GM19035 (cell line): ENCODE measurements at regions not wholly inside any gene's neighbourhood (a gene's known extent, or its start where the extent isn't known, plus 50 kb on each side); places are given as distances from the start of the nearest gene placed in this dataset.
A peak's percentile ranks its signal among the peaks of the same experiment; 100 is the strongest.

ENCODE experiments used
- ATAC-seq: cut with Tn5 transposase; IDR thresholded peaks from one replicate; pipeline ENCODE4 v1.9.1; 2021; ENCODE audit not compliant: unreplicated experiment

DNA sequence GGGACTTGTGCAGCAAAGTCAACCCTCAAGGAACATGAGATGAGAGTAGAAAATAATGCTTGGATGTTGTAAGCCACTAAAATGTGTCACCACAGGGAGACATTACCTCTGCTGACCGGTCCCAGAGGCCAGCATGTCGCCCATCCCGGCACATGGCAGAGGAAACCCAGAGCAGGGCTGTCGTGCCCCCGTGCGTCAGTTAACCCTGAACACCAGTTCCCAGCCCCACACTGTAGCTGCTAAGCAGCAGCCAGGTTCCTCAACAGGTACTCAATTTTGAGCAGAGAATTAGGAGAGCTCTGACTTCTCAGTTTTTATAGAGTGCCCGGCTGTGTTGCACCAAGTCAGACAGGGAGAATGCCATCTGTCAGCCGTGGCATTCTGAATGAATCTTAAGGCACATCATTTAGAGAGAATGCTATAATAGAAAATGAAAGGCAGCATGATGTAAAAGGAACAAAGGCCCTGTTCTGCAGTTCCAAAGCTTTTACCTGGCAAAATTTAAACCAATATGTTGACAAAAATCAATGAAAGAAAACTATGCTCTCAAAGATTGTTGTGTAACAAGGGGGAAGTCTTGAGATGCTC is 307.9 kb downstream of the METTL4 start:
- no peak for ATAC-seq

DNA sequence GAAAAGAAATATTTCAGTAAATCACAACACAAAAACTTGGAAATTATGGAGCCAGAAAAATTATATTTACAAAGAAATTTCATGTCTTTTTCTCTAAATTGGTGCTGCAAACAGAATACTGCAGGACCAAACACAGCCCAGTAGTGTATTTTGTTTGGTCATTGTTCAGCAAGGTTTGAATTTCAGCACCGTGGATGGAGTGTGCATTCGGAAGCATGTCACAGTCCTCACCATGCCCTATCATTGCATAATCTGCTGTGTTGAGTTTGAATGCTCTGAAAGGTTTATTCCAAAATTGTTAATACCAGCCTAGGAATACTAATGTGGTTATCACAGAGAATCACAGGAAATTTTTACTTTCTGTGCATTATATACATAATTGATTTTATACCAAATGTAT is 296.7 kb downstream of the METTL4 start:
- ATAC-seq, result no peak

DNA sequence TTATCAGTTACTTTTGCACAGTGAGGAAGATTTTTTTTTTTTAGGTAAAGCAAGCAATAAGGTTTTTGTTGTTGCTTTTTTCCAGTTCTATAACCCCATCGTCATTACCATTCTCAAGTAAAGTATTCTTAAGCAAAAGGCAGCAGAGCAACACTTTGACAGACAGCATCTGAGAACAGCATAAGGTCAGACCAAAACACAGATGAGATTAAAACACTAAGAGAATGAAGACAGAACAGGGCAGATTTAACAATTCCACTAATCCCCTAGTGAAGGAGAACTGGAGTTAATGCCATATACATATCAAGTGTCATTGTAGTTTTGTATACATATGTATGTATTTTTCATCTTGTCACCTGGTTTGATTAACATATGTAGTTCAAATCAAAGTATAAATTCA is 290.2 kb downstream of the METTL4 start:
- no peak for ATAC-seq

DNA sequence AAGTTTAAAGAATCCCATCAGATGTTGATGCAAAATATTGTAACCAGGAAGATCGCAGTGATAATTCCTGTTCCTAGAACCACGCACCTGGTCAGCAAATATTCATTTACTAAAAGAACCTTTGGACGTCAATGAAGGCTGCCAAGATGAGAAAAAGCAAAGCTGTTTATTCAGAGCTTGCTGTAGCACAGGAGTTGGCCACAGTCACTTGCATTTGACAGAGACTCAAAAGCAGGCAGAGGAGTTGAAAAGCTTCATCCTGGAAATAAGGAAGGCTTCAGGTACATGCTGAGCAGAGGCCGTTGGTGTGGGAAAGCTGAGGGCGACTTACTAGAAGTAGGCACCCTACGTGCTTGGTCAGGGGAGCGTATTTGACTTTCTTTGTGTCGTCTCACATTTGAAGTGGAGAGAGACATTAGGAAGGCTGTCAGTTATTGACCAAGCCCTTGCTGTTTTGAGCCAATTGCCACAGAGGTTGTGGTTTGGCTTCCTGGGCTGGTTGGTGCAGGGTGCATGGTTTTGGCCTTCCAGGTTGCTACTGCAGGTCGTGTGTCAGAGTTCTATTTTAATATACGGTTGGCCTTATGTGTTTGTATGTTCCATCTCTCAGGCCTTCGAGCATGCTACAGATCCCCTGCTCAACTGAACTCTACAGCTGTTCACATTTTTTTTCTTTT is 289.6 kb downstream of the METTL4 start:
- no peak for ATAC-seq

DNA sequence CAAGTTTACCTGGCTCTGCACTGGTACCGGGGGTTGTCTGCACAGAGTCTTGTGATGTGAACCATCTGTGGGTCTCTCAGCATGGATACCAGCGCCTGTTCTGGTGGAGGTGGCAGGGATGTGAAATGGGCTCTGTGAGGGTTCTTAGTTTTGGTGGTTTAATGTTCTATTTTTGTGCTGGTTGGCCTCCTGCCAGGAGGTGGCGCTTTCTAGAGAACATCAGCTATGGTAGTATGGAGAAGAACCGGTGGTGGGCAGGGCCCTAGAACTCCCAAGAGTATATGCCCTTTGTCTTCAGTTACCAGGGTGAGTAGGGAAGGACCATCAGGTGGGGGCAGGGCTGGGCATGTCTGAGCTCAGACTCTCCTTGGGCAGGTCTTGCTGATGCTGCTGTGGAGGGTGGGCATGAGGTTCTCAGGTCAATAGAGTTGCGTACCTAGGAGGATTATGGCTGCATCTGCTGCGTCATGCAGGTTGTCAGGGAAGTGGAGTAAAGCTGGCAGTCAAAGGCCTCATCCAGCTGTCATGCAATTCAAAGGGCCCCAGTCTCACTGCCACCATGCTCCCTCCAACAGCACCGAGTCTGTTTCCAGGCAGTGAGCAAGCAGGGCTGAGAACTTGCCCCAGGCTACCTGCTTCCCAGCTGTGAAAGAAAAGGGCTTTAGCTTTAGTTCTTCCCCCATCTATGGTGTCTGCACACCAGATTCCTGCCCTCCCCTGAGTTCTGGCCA is 278.0 kb downstream of the METTL4 start:
- ATAC-seq, result no peak

DNA sequence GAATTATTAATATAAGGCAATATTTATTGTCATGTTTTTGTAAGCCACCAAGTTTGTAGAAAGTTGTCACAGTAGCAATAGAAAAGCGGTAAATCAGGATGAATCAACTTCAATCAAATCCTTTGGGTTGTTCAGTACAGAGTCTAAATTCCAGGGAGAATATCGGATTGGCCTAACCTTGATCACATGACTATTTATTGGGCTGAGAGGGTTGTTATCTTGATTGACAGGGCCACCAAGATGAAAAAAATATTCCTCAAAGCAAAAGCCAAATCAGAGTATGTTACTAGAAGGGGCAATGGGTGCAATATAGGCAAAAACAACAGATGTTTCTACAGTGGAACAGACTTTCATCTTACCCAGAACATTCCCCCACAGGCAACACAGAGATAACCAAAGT is 270.0 kb downstream of the METTL4 start:
- ATAC-seq, result no peak

DNA sequence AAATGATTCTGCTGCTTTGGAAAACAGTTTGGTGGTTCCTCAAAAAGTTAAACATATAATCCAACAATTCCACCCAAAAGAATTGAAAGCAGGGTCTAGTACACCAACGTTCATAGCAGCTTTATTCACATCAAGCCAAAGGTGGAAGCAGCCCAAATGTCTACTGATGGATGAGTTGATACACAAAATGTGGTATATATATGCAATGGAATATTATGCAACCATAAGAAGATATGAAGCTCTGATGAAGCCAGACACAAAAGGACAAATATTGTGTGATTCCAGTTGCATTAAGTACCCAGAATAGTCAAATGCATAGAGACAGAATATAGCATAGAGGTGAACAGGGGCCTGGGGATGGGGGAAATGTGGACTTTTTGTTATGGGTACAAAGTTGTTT is 269.3 kb downstream of the METTL4 start:
- no peak for ATAC-seq

DNA sequence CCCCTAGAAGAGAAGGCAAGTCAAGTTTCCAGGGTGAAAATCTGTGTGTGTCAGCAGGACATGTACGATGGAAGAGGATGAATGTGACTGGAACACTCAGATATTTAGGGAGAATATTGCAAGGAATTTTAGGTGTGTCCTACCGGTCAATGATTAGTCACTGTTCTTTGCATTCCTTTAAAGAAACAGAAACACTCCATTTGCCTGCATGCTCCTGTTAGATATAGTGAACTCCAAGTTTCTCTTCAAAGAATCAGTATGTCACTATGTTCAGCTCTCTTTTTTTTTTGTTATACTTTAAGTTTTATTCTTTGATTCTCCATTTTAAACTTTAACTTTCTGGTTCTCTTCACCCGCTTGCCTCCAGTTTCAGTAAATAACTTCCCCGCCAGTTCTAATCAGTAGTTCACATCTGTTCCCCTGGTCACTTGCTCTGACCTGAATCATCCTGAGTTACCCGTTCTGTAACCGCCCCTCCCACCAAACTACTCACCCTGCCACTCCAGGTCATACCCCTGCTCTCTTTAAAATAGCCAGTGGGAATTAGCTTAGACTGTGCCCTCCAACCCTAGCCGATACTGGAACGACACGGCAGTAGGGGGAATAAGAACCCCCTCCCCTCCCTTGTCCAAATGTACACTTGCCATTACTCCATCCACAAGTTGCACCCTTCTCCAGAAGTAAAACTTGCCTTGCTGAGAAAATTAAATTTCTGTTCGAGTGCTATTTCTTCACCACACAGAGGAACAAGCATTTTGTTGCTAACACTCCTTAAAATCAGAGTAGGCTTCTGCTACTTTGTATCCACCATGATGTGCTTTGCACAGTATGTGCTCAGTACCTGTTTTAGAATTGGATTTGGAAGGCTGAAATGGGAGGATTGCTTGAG is 268.4 kb downstream of the METTL4 start:
- ATAC-seq, result no peak

DNA sequence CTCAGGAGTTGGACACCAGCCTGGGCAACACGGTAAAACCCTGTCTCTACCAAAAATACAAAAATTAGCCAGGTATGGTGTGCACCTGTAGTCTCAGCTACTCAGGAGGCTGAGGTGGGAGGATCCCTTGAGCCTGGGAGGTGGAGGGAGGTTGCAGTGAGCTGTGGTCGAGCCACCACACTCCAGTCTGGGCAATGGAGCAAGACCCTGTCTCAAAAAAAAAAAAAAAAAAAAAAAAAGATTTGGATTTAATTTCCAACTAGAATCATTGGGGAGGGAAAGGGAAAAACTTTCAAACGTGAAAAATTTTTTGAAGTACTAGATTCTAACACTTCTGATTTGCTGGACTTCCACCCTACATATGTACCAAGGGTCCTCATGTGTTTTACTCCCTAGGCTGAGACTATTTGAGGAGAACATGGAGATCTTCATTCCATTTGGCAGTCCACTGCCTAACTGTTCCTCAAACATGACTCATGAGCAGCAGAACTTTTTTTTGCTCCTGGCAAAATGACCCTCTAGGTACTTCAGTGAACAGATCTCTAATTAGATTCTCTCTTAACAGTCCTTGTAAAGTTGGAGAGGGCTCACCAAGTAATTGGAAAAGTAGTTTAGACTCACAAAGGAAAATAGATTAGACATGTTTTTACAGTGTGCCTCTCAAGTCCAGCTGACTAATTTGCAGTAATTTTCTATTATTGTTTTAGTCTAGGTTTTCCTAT is 267.6 kb downstream of the METTL4 start:
- ATAC-seq, result no peak

DNA sequence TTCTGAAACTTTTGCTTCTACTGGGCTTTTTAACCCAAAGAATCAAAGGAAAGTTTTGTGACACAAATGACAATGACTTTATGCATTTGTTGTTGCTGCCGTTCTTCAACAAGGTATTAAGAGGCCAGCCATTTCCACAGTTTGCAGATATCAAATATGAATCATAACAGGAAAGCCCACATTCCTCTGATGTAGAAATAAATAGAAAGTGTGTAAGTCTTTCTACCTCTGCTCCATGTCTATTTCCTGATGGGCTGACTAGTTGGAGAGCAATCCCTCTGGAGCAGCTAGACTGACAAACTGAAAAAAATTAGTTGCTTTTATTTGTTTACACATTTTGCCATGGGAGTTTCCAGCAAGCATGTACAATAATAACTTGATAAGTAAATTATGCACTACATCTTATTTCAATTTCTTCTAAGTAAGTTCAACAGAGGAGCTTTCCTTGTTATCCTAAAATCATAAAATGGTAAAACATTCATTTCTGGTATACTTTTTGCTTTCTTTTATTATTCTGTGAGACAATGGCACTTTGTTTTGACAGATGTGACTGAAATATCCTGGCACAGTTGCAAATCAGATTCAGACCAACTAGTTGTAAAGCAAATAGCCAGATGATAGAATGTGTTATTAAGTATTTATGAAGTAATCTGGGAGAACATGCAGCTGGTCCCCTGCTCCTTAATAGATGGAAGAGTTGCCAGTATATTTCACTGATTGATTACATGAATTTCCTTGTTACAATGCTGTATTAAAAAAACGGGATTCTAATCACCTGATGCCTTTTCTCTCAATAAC is 266.7 kb downstream of the METTL4 start:
- no peak for ATAC-seq

DNA sequence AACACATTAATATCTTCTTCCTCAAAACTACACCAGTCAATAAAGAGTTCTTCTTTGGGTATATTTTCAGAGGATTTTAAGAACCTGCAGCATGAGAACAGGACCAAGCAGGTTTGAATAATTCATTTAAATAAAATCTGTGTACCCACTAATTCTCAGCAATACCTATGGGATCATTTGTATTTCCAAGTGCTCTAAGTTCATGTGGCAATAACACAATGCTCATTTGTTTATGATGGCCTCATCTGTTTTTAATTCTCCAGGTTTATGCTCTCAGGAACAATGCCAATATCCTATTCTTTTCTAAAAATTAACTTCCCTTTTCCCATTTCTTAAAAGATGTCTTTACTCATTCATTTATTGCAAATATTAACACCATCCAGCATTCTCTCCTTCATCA is 264.7 kb downstream of the METTL4 start:
- ATAC-seq, result no peak

DNA sequence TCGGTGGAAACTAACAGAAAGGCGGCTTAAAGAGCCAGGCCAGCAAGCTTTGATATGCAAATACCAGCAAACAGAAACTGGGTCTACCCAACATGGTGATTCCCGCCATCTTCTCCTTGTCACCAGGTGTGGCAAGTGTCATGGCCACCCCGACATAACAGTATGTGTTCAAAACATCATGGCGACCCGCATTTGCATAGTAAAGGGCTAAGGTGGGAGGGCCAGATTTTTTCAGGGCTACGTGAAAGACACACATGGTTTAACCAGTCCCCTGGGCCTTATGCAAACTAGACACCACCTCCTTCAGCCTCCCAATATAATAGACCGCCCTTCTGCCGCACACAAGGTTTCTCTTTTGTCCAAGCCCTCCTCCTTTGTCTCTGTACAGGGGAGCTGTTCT is 260.4 kb downstream of the METTL4 start:
- ATAC-seq, result no peak

DNA sequence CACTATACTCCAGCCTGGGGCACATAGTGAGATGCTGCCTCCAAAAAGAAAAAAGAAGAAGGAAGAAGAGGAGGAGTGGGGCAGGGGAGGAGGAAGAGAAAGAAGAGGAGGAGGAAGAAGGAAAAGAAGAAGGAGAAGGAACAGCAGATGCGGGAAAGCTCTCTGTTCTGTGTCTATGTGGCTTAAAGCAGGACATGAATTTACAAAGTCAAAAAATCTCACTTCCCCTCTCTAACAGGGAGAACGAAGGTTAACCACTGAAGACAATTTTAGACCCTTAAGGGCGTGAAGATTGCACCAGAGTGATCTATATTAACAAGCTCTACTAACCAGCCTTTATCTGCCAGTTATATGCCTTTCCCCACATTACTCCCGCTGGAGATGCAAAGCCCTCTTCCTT is 258.9 kb downstream of the METTL4 start:
- peak; percentile 66 for ATAC-seq

DNA sequence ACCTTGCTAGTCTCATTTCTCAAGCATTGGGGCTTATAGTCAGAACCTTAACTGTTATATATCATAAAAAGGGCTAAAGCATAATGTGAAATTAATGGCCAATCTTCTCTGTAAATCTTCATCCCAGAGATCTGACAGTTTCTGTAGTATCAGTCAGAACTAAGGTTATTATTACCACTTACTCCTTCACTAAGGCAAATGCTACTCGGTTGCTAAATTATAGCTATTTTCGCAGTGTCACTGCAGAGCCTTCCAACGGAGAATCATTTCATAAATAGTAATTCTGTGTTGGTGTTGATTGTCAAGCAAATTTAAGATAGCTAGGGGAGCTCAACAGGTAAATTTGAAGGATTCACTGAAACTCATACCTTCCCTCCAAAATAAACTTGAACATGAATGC is 258.0 kb downstream of the METTL4 start:
- no peak for ATAC-seq

DNA sequence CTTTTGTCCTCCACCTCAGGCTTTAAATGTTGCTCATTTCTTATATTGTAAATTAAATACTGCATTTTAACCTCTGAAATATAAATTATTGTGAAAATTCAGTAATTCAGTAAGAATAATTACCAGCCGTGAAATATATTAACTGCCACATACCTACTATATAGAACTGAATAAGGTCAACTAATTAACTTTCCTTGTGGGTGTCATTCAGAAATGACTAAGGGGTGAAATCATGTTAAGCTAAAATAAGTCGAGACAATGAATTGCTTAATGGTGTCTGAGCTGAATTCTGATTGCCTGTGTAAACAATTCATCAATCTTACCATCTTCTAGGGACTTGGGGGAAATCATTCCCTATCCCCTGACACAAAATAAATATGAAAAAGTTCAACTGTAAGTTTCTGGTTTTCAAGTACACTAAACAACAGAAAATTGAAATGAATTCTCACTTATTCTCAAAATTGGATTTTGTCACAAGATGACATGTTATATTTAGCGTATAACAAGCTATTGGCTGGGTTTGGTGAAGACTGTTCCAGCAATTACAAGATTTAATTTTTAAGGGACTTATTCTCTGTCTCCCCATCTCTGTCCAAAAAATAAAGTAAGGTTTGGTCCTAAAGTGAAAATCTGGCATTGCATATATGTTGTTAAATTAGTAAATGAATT is 255.1 kb downstream of the METTL4 start:
- no peak for ATAC-seq

DNA sequence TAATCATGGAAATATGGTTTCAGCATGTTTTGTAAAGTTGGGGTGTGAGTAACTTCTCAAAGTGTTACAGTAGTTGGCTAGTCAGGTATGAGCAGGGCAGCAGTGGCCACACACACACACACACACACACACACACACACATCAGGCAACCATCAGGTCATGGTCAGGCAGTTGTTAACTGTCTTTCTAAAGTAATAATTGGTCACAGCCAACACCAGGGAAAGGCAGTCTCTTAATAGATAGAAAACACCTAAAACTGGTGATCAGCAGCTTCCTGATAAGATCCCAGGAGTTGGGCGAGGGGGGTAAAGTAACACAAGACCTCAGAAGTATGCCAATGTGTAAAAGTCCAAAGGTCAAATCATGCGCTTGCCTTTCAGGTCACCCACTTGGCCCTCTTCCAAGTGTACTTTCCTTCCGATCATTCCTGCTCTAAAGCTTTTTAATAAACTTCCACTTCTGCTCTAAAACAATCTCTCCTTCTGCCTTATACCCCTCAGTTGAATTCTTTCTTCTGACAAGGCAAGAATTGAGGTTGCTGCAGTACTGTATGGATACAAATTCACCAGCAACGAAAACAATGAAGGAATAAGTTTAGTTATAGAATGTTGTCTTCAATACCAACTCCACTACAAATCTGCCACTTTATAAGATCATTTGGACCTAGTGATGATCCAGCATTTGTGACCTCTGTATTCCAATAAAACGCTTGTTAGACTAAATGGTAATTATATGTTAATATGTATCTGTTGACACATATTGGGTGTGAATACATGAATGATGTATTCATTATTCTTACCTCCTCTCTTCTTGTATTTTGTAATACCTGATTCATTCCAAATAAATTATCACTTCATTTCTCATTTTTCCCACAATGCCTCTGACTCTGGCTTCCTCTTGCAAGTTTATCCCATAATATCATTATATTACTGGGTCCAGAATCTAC is 254.3 kb downstream of the METTL4 start:
- ATAC-seq, result no peak

DNA sequence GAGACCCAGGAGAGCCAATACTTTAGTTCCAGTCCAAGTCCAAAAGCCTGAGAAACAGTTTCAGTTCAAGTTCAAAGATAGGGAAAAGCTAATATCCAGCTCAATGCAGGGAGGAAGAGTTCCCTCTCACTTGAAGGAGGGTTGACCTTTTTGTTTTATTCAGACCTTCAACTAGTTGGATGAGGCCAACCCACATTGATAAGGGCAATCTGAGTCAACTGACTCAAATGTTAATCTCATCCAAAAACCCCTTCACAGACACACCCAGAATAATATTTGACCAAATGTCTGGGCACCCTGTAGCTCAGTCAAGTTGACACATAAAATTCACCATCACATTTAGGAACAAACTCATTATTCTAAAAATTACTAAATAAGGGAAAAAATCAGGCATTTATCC is 246.8 kb downstream of the METTL4 start:
- no peak for ATAC-seq

DNA sequence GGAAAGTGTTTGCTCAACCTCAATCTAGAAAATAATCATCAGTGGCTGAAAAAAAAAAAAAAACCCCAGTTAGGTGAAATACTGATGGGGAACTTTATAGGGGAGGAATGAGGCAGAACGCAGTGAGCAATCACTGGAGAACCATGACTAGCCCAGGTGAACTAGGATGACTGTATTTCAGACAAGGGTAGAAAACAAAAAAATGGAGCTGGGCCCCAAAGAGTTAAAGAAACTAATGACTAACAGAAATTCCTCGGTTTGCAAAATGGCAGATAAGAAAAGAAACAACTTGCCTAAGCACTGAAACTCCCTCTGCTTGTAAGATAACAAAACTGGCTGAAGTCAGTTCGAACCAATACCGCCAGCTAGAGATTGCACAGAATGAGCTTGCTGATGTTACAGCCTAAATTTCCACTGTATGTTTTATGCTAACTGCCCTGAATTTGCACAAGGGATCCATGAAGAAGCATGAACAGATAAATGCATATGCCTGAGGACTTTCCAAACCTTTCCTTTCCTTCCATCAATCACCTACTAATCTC is 245.9 kb downstream of the METTL4 start:
- no peak for ATAC-seq
